Hematopoietic multipotent progenitor cell (in vitro differentiated cells): ENCODE measurements at regions not wholly inside any gene's neighbourhood (a gene's known extent, or its start where the extent isn't known, plus 50 kb on each side); places are given as distances from the start of the nearest gene placed in this dataset. TPM values are rescaled to one million over a fixed set of nuclear protein-coding genes. Genes with fewer than 3 reads are reported as not detected.

Experiments used
- DNase-seq, 3 donors: peaks; one replicate each; pipeline ENCODE4 v3.0.0-alpha.2; 2011 to 2015; ENCODE audit warnings: low read depth in 2 of 3, low spot score in 2 of 3
- small RNA-seq: library from RNA; depleted of rRNA; stranded (forward); fragments of <200 nt; gene quantifications from one replicate; pipeline ENCODE3, GENCODE V24; 2012

DNA sequence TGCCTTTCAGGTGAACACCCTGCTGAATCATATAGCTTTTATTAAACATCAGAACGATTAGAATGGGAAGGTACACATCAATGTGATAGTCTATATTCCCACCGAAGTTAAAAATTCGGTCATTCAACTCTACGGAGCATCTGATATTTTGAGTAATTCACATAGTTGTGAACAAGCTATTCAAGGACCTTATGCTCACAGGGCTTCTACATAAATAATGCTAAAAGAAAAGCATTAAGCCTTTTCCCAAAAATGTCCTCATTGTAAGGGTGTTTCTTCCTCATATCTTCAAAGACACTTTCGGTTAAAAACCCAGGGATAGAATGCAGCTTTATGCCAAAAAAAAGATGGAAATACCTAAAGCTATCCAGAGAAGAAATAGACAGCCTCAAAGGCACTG lies 79.7 kb upstream of the EDNRA start:
- DNase-seq, result no peak

DNA sequence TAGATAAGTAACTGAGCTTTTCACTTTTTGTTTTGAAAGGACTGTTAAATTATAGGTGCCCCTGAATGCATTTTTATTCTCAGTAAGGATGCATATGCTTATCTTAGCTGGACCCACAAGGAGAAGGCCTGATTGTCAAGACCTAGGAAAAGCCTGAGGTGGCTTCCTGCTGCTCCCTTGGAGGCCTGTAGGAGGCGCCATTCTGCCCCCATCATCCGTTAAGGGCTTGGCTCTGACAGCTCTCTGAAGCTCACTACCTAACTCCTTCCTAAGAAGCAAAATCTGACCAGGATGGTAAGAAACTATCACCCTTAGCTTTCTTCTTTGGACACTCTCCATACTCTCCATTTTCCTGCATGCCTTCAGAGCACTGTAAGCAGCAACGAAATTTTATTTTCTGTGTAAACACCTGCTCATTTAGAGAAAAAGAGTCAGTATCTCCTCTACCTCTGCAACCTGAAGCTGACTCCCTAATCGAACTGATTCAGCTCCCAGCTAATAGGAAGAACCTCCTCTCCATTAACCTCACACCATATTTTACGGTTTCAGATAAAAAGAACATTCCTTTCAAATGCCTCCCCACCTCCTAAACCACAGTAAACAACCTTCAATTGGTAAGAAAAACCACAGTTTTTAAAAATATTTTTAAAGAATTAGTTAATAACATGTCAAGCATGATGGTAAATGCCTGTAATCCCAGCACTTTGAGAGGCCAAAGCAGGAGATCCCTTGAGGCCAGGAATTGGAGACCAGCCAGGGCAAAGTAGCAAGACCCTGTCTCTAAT lies 73.4 kb upstream of the EDNRA start:
- DNase-seq, result no peak

DNA sequence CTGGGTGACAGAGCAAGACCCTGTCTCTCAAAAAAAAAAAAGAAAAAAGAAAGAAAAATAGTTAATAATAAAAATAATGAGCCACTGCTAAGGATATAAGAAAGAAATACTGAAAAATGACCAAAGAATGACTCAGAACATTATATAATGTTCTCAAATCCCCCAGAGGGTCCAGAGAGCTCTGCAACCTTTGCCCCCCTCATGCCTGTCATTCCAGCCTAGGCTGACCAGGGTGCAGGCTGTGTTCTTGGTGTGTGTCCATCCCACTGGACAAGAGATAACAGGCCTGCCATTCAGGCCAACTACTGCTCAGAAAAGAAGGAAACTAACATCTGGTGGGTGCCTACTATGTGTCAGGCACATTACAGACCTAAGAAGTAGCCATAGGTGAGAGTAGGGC lies 72.7 kb upstream of the EDNRA start:
- no peak for DNase-seq

DNA sequence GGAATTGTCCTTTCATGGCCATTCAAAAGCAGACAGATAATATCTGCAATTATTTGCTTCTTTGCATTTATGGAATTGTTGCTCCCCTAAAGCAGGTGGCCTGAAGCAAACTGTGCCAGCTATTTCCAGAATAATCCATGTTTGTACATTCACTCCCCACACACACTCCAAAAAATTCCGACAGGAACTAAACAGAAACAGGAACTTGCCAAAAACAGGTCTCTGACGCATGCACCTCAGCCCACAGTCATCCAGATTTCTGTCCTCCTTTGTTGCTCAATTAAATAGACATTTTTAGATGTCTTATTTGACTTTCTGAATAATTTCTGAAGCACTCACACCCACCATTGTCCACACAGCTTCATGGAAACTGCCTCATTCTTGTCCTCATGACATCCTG lies 71.5 kb upstream of the EDNRA start:
- no peak for DNase-seq

DNA sequence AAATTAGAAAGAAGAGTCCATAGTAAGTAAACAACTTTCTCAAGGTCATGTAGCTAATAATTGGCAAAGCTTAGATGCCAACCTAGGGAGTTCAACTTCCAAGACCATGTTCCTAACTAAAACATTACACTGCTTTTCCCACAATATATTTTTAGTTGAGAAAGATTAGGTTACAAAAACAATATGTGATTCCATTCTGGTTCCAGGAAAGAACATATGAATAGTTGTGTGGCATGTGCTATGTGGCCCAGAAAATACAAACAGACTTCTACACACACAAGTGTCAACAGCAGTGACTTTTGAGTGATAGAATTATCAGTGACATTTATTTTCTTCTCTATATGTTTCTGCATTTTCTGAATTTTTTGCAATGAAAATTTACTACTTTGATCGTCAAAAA lies 62.7 kb upstream of the EDNRA start:
- no peak for DNase-seq

DNA sequence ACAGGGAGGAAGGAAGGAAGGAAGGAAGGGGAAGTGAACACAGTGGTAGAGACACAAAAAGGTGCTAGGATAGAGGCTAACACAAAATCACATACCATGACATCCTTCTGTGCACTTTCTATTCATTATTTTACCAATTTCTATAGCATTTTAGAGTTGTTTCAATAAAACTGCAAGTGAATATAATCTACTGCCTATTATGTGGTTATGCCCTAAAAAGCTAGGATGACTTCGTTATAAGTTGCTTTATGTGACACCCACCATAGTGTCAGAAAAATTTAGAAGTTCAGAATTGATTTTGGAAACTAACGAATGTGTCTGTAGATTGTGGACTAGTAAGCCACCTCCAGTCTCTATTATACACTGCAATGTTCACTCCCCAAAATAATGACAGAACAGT lies 59.4 kb upstream of the EDNRA start:
- DNase-seq, result no peak

DNA sequence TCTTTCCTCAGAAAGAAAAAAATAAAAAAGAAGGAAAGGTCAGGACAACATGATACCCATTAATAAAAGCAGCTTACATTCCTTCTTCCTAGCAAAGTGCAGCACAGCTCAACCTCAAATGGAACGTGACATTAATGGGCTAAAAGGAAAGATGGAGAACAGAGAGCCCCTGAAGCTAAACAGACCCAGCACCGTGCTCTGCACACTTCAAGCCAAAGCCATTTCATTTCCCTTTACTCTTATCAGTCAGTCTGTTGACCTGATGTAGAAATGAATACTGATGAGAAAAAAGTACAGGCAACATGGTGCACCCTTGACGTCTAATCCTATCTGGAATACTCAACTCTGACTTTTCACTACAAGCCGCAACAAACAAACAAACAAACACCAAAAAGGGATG lies 57.7 kb upstream of the EDNRA start:
- no peak for DNase-seq

DNA sequence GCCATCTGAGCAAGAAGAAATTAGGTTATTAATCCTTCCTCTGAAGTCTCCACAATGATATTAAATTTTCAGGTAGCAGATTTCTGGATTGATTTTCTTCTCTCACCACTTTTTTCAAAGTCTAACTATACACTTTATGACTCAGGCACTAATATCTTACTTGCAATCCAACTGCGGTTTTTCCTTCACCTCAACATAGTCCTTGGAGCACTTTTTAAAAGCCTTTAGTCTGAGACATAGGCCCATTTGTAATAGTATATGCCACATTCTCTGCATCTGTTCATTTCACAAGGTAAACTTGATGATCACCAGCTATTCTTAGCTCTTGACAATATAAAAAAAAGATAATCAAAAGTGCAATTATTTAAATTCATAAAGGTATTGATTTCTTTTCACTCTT lies 55.9 kb upstream of the EDNRA start:
- no peak for DNase-seq

DNA sequence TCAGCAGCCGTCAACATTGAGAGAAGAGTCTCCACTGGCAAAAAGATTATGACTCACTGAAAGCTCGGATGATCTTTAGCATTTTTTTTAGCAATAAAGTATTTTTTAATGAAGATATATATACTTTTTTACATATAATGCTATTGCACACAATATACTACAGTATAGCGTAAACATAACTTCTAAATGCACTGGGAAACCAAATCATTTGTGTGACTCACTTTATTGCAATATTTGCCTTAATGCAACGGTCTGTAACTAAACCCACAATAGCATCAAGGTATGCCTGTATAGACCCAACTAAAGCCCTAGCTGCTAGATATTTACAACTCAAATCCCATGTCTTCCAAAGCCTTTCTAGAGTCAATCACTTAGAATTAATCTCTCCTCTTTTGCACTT lies 52.3 kb upstream of the EDNRA start:
- DNase-seq, result no peak

DNA sequence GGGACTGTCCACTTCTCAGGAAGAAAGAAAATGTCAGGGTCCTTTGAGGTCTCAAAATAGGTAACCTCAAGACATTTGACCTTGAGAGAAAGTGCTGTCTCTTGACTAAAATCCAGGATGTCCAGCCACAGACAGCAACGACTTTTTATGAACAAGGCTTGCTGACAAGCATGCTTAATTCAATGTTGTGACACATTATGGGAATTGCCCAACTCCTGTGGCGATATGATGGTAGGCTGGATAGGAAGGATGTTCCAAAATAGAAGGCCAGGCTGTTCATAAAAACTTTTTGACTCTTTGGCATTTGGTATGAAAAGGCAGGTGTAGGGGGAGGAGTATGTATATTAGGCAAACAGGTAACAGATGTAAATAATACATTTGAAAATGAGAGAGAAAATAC lies 50.8 kb upstream of the EDNRA start:
- no peak for DNase-seq

Small RNAs in the stretch of these regions (small RNA-seq; reads per million reads assigned to genes)
- gene MIR548G, result not detected
